ENCODE measurements at regions not wholly inside any gene's neighbourhood (a gene's known extent, or its start where the extent isn't known, plus 50 kb on each side); places are given as distances from the start of the nearest gene placed in this dataset.

GRCh38 chr4:111689214-111689613 lies 456.0 kb upstream of the FAM241A start:
- DNase-seq: no peak

GRCh38 chr4:111689731-111690130 lies 455.5 kb upstream of the FAM241A start:
- DNase-seq: no peak

GRCh38 chr4:111693758-111694157 lies 451.5 kb upstream of the FAM241A start:
- DNase-seq: no peak

- no peak for DNase-seq
Measured at GRCh38 chr4:111695677-111696076, 449.6 kb upstream of the FAM241A start.

GRCh38 chr4:111696505-111696904 lies 448.7 kb upstream of the FAM241A start:
- no peak for DNase-seq

- no peak for DNase-seq
Measured at GRCh38 chr4:111697176-111697942, 447.9 kb upstream of the FAM241A start.

- no peak for DNase-seq
Measured at GRCh38 chr4:111698361-111698760, 446.9 kb upstream of the FAM241A start.

- DNase-seq: no peak
Measured at GRCh38 chr4:111699165-111699564, 446.1 kb upstream of the FAM241A start.

- DNase-seq: no peak
Measured at GRCh38 chr4:111701102-111701501, 444.2 kb upstream of the FAM241A start.

GRCh38 chr4:111707491-111707890 lies 437.8 kb upstream of the FAM241A start:
- no peak for DNase-seq

- DNase-seq: no peak
Measured at GRCh38 chr4:111712093-111712677, 433.1 kb upstream of the FAM241A start.

- DNase-seq: no peak
Measured at GRCh38 chr4:111713276-111713675, 432.0 kb upstream of the FAM241A start.

GRCh38 chr4:111717921-111718320 lies 427.3 kb upstream of the FAM241A start:
- no peak for DNase-seq

- no peak for DNase-seq
Measured at GRCh38 chr4:111718763-111719559, 426.3 kb upstream of the FAM241A start.

- no peak for DNase-seq
Measured at GRCh38 chr4:111720866-111721265, 424.4 kb upstream of the FAM241A start.

GRCh38 chr4:111722213-111722720 lies 423.0 kb upstream of the FAM241A start:
- no peak for DNase-seq

GRCh38 chr4:111736516-111736915 lies 408.7 kb upstream of the FAM241A start:
- no peak for DNase-seq

GRCh38 chr4:111744847-111745246 lies 400.4 kb upstream of the FAM241A start:
- no peak for DNase-seq

GRCh38 chr4:111748157-111748556 lies 397.1 kb upstream of the FAM241A start:
- no peak for DNase-seq

GRCh38 chr4:111754003-111754402 lies 391.3 kb upstream of the FAM241A start:
- DNase-seq: no peak

- no peak for DNase-seq
Measured at GRCh38 chr4:111755571-111755970, 389.7 kb upstream of the FAM241A start.

GRCh38 chr4:111761531-111761930 lies 383.7 kb upstream of the FAM241A start:
- no peak for DNase-seq

GRCh38 chr4:111770514-111770913 lies 374.7 kb upstream of the FAM241A start:
- no peak for DNase-seq

- no peak for DNase-seq
Measured at GRCh38 chr4:111773858-111774257, 371.4 kb upstream of the FAM241A start.
